ENCODE measurements at regions not wholly inside any gene's neighbourhood (a gene's known extent, or its start where the extent isn't known, plus 50 kb on each side); places are given as distances from the start of the nearest gene placed in this dataset.

DNA sequence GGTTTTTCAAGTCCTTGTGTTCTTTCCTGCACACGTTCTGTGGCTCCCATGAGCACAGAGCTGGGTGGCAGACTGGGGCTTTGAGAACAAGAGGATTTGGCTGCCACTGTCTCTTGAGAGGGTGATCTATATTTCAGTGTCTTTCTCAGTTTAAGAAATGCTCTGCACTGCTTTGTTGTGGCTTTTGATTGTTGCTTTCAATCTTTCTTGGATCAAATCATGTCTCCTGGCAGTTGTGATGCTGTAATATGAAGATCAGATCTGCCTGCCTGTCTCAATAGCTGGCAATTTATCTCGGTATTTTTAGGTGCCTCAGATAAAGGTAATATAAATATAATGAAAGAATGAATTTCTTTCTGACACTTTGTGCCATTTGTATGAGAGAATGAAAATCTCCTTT, 273.3 kb upstream of the LCORL start:
- Histone ChIP-seq H3K27me3 (ENCODE audit: control insufficient read depth in 2 of 2, insufficient read depth in 2 of 2, low read length in 2 of 2) (no peaks in the 10 kb centered on the region), H3K4me2 (replicated peaks; ENCODE audit: extremely low read depth, low read length, poor library complexity, severe bottlenecking) (no peak overlapping the region), H3K79me2 (ENCODE audit: insufficient read depth, low read length) (no peaks in the 10 kb centered on the region), H3K36me3 (replicated peaks in 1 of 2; ENCODE audit: control insufficient read depth in 1 of 2, insufficient read depth in 2 of 2, low read length in 2 of 2) (no peaks in the 10 kb centered on the region), H4K20me1 (ENCODE audit: insufficient read depth, low read length) (no peaks in the 10 kb centered on the region), H3K9me3 (replicated peaks in 1 of 2; ENCODE audit: control insufficient read depth in 1 of 2, insufficient read depth in 1 of 2, low read length in 2 of 2) (no peaks in the 10 kb centered on the region), H3K27ac (ENCODE audit: low read depth in 1 of 2, low read length in 2 of 2) (no peak overlapping the region), H3K4me3 (replicated peaks in 1 of 3; ENCODE audit: low read depth in 2 of 3, low read length in 3 of 3) (no peak overlapping the region), H3K4me1 (ENCODE audit: control insufficient read depth in 1 of 2, insufficient read depth in 2 of 2, low read length in 2 of 2) (no peaks in the 10 kb centered on the region), H3K9ac (ENCODE audit: insufficient read depth, low read length, poor library complexity, severe bottlenecking) (no peak overlapping the region), H2AFZ (ENCODE audit: insufficient read depth, low read depth, low read length, poor library complexity, severe bottlenecking) (no peak overlapping the region)
- intact Hi-C loops (cut with micrococcal nuclease): no loop called here
- TF ChIP-seq CTCF (IDR thresholded peaks at IDR 0.05): no peak
- WGBS (ENCODE audit: insufficient coverage): 64% methylated on average over 1 of the region's 2 CpGs
- H3K36me3 Mint-ChIP-seq: no peaks in the 10 kb centered on the region
- peaks cover 0 to 6% (median 0%) of the 10 kb centered on the region in 7 donors for H3K9me3 Mint-ChIP-seq
- no peak overlapping the region for H3K27ac Mint-ChIP-seq
- no peak for DNase-seq
- H3K27me3 Mint-ChIP-seq (ENCODE audit: low read depth in 3 of 3): peaks cover 0 to 2% (median 1%) of the 10 kb centered on the region in 3 donors
- H3K4me1 Mint-ChIP-seq: no peaks in the 10 kb centered on the region
- no peak overlapping the region for H3K4me3 Mint-ChIP-seq

DNA sequence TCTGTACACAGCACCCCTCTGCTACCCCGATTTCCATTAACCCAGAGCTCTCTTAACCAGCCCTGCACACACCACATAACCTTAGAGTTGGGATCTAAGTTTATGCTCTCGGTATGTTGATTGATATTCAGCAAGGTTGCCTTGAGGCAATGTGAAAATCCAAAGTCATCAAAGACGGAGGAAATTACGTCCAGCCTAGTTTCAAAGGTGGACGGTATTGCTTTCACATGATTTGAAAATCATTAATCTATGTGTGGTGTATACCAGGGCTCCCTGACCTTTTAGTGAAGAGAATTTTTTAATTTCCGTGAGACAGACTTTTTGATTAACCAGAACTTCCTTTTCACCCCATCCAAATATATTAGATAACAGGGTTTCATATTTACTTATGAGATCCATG, 272.5 kb upstream of the LCORL start:
- no peak for DNase-seq
- Mint-ChIP-seq H3K36me3 (no peaks in the 10 kb centered on the region), H3K9me3 (peaks cover 0 to 6% (median 0%) of the 10 kb centered on the region in 7 donors), H3K4me3 (no peak overlapping the region), H3K27me3 (ENCODE audit: low read depth in 3 of 3) (peaks cover 0 to 2% (median 1%) of the 10 kb centered on the region in 3 donors), H3K27ac (no peak overlapping the region), H3K4me1 (no peaks in the 10 kb centered on the region)
- Histone ChIP-seq H3K27ac (ENCODE audit: low read depth in 1 of 2, low read length in 2 of 2) (no peak overlapping the region), H3K79me2 (ENCODE audit: insufficient read depth, low read length) (no peaks in the 10 kb centered on the region), H3K4me2 (replicated peaks; ENCODE audit: extremely low read depth, low read length, poor library complexity, severe bottlenecking) (no peak overlapping the region), H3K9ac (ENCODE audit: insufficient read depth, low read length, poor library complexity, severe bottlenecking) (no peak overlapping the region), H3K27me3 (ENCODE audit: control insufficient read depth in 2 of 2, insufficient read depth in 2 of 2, low read length in 2 of 2) (no peaks in the 10 kb centered on the region), H3K4me3 (replicated peaks in 1 of 3; ENCODE audit: low read depth in 2 of 3, low read length in 3 of 3) (no peak overlapping the region), H3K4me1 (ENCODE audit: control insufficient read depth in 1 of 2, insufficient read depth in 2 of 2, low read length in 2 of 2) (no peaks in the 10 kb centered on the region), H3K9me3 (replicated peaks in 1 of 2; ENCODE audit: control insufficient read depth in 1 of 2, insufficient read depth in 1 of 2, low read length in 2 of 2) (no peaks in the 10 kb centered on the region), H3K36me3 (replicated peaks in 1 of 2; ENCODE audit: control insufficient read depth in 1 of 2, insufficient read depth in 2 of 2, low read length in 2 of 2) (no peaks in the 10 kb centered on the region), H2AFZ (ENCODE audit: insufficient read depth, low read depth, low read length, poor library complexity, severe bottlenecking) (no peak overlapping the region), H4K20me1 (ENCODE audit: insufficient read depth, low read length) (no peaks in the 10 kb centered on the region)
- intact Hi-C loops (cut with micrococcal nuclease): no loop called here
- TF ChIP-seq CTCF (IDR thresholded peaks at IDR 0.05): no peak
- 100% methylated on average over 2 of the region's 6 CpGs for WGBS (ENCODE audit: insufficient coverage)
